ENCODE measurements at regions not wholly inside any gene's neighbourhood (a gene's known extent, or its start where the extent isn't known, plus 50 kb on each side); places are given as distances from the start of the nearest gene placed in this dataset.

- H3K27me3 ChIP-seq = no peaks in the 10 kb centered on the region
- no peak overlapping the region for H3K27ac ChIP-seq
- no peak overlapping the region for H3K4me3 ChIP-seq
- H3K36me3 ChIP-seq (replicated peaks in 1 of 2) = no peaks in the 10 kb centered on the region
- TF ChIP-seq, protein P1, sequence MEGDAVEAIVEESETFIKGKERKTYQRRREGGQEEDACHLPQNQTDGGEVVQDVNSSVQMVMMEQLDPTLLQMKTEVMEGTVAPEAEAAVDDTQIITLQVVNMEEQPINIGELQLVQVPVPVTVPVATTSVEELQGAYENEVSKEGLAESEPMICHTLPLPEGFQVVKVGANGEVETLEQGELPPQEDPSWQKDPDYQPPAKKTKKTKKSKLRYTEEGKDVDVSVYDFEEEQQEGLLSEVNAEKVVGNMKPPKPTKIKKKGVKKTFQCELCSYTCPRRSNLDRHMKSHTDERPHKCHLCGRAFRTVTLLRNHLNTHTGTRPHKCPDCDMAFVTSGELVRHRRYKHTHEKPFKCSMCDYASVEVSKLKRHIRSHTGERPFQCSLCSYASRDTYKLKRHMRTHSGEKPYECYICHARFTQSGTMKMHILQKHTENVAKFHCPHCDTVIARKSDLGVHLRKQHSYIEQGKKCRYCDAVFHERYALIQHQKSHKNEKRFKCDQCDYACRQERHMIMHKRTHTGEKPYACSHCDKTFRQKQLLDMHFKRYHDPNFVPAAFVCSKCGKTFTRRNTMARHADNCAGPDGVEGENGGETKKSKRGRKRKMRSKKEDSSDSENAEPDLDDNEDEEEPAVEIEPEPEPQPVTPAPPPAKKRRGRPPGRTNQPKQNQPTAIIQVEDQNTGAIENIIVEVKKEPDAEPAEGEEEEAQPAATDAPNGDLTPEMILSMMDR (IDR thresholded peaks at IDR 0.05) = no peak
- no peak for TF ChIP-seq POLR2A (IDR thresholded peaks at IDR 0.05)
- DNase-seq = no peak
- WGBS, 4 donors = 68 to 86% (median 72%) methylated on average over 3 of the region's 3 CpGs
- H3K4me1 ChIP-seq (replicated peaks in 1 of 2) = peaks cover 0 to 9% of the 10 kb centered on the region in 2 donors
- no peaks in the 10 kb centered on the region for H3K9me3 ChIP-seq (replicated peaks in 1 of 3)
- intact Hi-C loops (cut with DNase I) = no loop called here
Measured at GRCh38 chr1:70877343-70877742, 170.3 kb downstream of the PTGER3 start.

- no peaks in the 10 kb centered on the region for H3K36me3 ChIP-seq (replicated peaks in 1 of 2)
- peak in 1 of 7 donors; percentile 1 for DNase-seq
- H3K4me1 ChIP-seq (replicated peaks in 1 of 2) = no peaks in the 10 kb centered on the region
- no peak overlapping the region for H3K4me3 ChIP-seq
- 40 to 52% (median 46%) methylated on average over 3 of the region's 3 CpGs for WGBS, 4 donors
- H3K27ac ChIP-seq = no peak overlapping the region
- TF ChIP-seq, protein P1 (IDR thresholded peaks at IDR 0.05) = no peak
- no peak for TF ChIP-seq POLR2A (IDR thresholded peaks at IDR 0.05)
- no peaks in the 10 kb centered on the region for H3K9me3 ChIP-seq (replicated peaks in 1 of 3)
- intact Hi-C loops (cut with DNase I) = no loop called here
- H3K27me3 ChIP-seq = no peaks in the 10 kb centered on the region
Measured at GRCh38 chr1:70887936-70888335, 159.7 kb downstream of the PTGER3 start.

DNA sequence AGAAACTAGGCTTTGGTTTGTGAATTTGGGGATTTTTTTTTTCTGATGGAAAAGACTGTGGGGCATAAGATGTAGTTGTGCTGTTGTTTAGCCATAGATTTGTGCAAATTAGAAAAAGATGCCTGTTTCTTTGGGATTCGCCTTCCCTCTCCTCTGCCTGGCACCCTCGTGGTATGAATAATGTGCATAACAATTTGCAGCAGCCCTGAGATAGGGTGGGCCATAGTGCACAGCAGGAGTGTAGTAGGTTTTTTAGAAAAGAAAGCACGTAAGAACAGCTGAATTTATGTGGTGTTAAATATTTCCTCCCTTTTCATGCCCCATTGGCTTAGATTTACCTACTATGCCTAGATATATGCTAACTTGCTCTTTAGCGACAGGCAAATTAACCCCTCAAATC lies 158.9 kb downstream of the PTGER3 start:
- H3K36me3 ChIP-seq (replicated peaks in 1 of 2) = no peaks in the 10 kb centered on the region
- WGBS, 4 donors = 67 to 76% (median 71%) methylated on average over 4 of the region's 4 CpGs
- no peak overlapping the region for H3K4me3 ChIP-seq
- intact Hi-C loops (cut with DNase I) = no loop called here
- H3K27me3 ChIP-seq = no peaks in the 10 kb centered on the region
- no peaks in the 10 kb centered on the region for H3K4me1 ChIP-seq (replicated peaks in 1 of 2)
- H3K9me3 ChIP-seq (replicated peaks in 1 of 3) = no peaks in the 10 kb centered on the region
- no peak for DNase-seq
- no peak for TF ChIP-seq POLR2A (IDR thresholded peaks at IDR 0.05)
- TF ChIP-seq, protein P1 (IDR thresholded peaks at IDR 0.05) = no peak
- H3K27ac ChIP-seq = no peak overlapping the region

- Histone ChIP-seq H3K9me3 (replicated peaks in 1 of 3) (no peaks in the 10 kb centered on the region), H3K4me3 (no peak overlapping the region), H3K27me3 (no peaks in the 10 kb centered on the region), H3K36me3 (replicated peaks in 1 of 2) (no peaks in the 10 kb centered on the region), H3K27ac (no peak overlapping the region), H3K4me1 (replicated peaks in 1 of 2) (no peaks in the 10 kb centered on the region)
- 54 to 73% (median 62%) methylated on average over 2 of the region's 2 CpGs for WGBS, 4 donors
- intact Hi-C loops (cut with DNase I) = no loop called here
- TF ChIP-seq POLR2A (IDR thresholded peaks at IDR 0.05) = no peak
- TF ChIP-seq, protein P1 (IDR thresholded peaks at IDR 0.05) = no peak
- DNase-seq = no peak
Measured at GRCh38 chr1:70890408-70890807, 157.2 kb downstream of the PTGER3 start.

Data from adrenal gland (tissue), 9 donors.